ENCODE measurements at regions not wholly inside any gene's neighbourhood (a gene's known extent, or its start where the extent isn't known, plus 50 kb on each side); places are given as distances from the start of the nearest gene placed in this dataset.

- TF ChIP-seq, protein P1, sequence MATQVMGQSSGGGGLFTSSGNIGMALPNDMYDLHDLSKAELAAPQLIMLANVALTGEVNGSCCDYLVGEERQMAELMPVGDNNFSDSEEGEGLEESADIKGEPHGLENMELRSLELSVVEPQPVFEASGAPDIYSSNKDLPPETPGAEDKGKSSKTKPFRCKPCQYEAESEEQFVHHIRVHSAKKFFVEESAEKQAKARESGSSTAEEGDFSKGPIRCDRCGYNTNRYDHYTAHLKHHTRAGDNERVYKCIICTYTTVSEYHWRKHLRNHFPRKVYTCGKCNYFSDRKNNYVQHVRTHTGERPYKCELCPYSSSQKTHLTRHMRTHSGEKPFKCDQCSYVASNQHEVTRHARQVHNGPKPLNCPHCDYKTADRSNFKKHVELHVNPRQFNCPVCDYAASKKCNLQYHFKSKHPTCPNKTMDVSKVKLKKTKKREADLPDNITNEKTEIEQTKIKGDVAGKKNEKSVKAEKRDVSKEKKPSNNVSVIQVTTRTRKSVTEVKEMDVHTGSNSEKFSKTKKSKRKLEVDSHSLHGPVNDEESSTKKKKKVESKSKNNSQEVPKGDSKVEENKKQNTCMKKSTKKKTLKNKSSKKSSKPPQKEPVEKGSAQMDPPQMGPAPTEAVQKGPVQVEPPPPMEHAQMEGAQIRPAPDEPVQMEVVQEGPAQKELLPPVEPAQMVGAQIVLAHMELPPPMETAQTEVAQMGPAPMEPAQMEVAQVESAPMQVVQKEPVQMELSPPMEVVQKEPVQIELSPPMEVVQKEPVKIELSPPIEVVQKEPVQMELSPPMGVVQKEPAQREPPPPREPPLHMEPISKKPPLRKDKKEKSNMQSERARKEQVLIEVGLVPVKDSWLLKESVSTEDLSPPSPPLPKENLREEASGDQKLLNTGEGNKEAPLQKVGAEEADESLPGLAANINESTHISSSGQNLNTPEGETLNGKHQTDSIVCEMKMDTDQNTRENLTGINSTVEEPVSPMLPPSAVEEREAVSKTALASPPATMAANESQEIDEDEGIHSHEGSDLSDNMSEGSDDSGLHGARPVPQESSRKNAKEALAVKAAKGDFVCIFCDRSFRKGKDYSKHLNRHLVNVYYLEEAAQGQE (IDR thresholded peaks at IDR 0.05) = no peak
- Histone ChIP-seq H3K36me3 (ENCODE audit: control insufficient read depth in 4 of 4, insufficient read depth in 3 of 4, low read depth in 1 of 4, low read length in 3 of 4) (no peaks in the 10 kb centered on the region), H3K4me1 (ENCODE audit: control insufficient read depth in 4 of 4, insufficient read depth in 4 of 4, low read length in 3 of 4) (no peaks in the 10 kb centered on the region), H3K27ac (ENCODE audit: low read depth in 1 of 2, low read length in 2 of 2) (no peak overlapping the region), H3K9me3 (ENCODE audit: control insufficient read depth in 4 of 4, low read length in 3 of 4) (peaks cover 0 to 4% (median under 1%) of the 10 kb centered on the region in 4 donors), H3K4me3 (ENCODE audit: low read depth in 1 of 3, low read length in 3 of 3) (no peak overlapping the region), H3K9ac (ENCODE audit: low read depth in 1 of 2, low read length in 2 of 2) (no peak overlapping the region), H3K27me3 (ENCODE audit: control insufficient read depth in 4 of 4, insufficient read depth in 4 of 4, low read length in 3 of 4) (peaks cover 0 to 2% (median 0%) of the 10 kb centered on the region in 4 donors)
- DNase-seq (ENCODE audit: low spot score) = no peak
- 89% methylated on average over 9 of the region's 9 CpGs for WGBS
Measured at GRCh38 chr17:72458301-72458700, 337.5 kb downstream of the SOX9 start.

- Histone ChIP-seq H3K36me3 (ENCODE audit: control insufficient read depth in 4 of 4, insufficient read depth in 3 of 4, low read depth in 1 of 4, low read length in 3 of 4) (no peaks in the 10 kb centered on the region), H3K9me3 (ENCODE audit: control insufficient read depth in 4 of 4, low read length in 3 of 4) (no peaks in the 10 kb centered on the region), H3K27me3 (ENCODE audit: control insufficient read depth in 4 of 4, insufficient read depth in 4 of 4, low read length in 3 of 4) (peaks cover 0 to 3% (median 1%) of the 10 kb centered on the region in 4 donors), H3K9ac (ENCODE audit: low read depth in 1 of 2, low read length in 2 of 2) (no peak overlapping the region), H3K27ac (ENCODE audit: low read depth in 1 of 2, low read length in 2 of 2) (no peak overlapping the region), H3K4me3 (ENCODE audit: low read depth in 1 of 3, low read length in 3 of 3) (no peak overlapping the region), H3K4me1 (ENCODE audit: control insufficient read depth in 4 of 4, insufficient read depth in 4 of 4, low read length in 3 of 4) (no peaks in the 10 kb centered on the region)
- no peak for DNase-seq (ENCODE audit: low spot score)
- TF ChIP-seq EGR1 (IDR thresholded peaks at IDR 0.05; ENCODE audit: low read depth in 2 of 2) = no peak
- TF ChIP-seq GABPA (IDR thresholded peaks at IDR 0.05 in 1 of 2, conservative IDR thresholded peaks at IDR 0.05 in 1 of 2) = no peak
- TF ChIP-seq SP1 (IDR thresholded peaks at IDR 0.05) = no peak
- no peak for TF ChIP-seq ATF3 (IDR thresholded peaks at IDR 0.05)
- no peak for TF ChIP-seq RAD21 (IDR thresholded peaks at IDR 0.05)
- TF ChIP-seq TAF1 (conservative IDR thresholded peaks at IDR 0.05) = no peak
- no peak for TF ChIP-seq FOXA1 (IDR thresholded peaks at IDR 0.05)
- TF ChIP-seq HNF4G (IDR thresholded peaks at IDR 0.05) = no peak
- TF ChIP-seq, protein P2, sequence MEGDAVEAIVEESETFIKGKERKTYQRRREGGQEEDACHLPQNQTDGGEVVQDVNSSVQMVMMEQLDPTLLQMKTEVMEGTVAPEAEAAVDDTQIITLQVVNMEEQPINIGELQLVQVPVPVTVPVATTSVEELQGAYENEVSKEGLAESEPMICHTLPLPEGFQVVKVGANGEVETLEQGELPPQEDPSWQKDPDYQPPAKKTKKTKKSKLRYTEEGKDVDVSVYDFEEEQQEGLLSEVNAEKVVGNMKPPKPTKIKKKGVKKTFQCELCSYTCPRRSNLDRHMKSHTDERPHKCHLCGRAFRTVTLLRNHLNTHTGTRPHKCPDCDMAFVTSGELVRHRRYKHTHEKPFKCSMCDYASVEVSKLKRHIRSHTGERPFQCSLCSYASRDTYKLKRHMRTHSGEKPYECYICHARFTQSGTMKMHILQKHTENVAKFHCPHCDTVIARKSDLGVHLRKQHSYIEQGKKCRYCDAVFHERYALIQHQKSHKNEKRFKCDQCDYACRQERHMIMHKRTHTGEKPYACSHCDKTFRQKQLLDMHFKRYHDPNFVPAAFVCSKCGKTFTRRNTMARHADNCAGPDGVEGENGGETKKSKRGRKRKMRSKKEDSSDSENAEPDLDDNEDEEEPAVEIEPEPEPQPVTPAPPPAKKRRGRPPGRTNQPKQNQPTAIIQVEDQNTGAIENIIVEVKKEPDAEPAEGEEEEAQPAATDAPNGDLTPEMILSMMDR (IDR thresholded peaks at IDR 0.05; ENCODE audit: low read depth, low read length, missing input control) = no peak
- no peak for TF ChIP-seq ZBTB33 (IDR thresholded peaks at IDR 0.05)
- TF ChIP-seq RXRA (IDR thresholded peaks at IDR 0.05) = no peak
- TF ChIP-seq, protein P1 (IDR thresholded peaks at IDR 0.05) = no peak
- TF ChIP-seq NR2F2 (IDR thresholded peaks at IDR 0.05) = no peak
- TF ChIP-seq, protein P3, sequence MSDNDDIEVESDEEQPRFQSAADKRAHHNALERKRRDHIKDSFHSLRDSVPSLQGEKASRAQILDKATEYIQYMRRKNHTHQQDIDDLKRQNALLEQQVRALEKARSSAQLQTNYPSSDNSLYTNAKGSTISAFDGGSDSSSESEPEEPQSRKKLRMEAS (IDR thresholded peaks at IDR 0.05) = no peak
- TF ChIP-seq FOXA2 (IDR thresholded peaks at IDR 0.05) = no peak
- no peak for TF ChIP-seq HNF4A (conservative IDR thresholded peaks at IDR 0.05)
Measured at GRCh38 chr17:72460711-72461110, 339.9 kb downstream of the SOX9 start.

All from liver (tissue), 8 donors.